Liver (tissue), 3 donors: ENCODE measurements at regions not wholly inside any gene's neighbourhood (a gene's known extent, or its start where the extent isn't known, plus 50 kb on each side); places are given as distances from the start of the nearest gene placed in this dataset.

Experiments used
- EGR1 ChIP-seq, 2 donors: IDR thresholded peaks; 2 replicates each; pipeline ENCODE4 v1.6.1; 2016 to 2018; ENCODE audit warnings: antibody characterized with exemption in 2 of 2, low read depth in 2 of 2
- FOXA1 ChIP-seq: IDR thresholded peaks from 2 replicates; pipeline ENCODE4 v1.6.1; 2016; ENCODE audit warnings: antibody characterized with exemption
- JUND ChIP-seq, 2 donors: IDR thresholded peaks; 2 replicates each; pipeline ENCODE4 v1.6.1; 2016; ENCODE audit warnings: antibody characterized with exemption in 2 of 2
- RAD21 ChIP-seq, 2 donors: IDR thresholded peaks; 2 replicates each; pipeline ENCODE4 v1.6.1; 2016; ENCODE audit warnings: antibody characterized with exemption in 2 of 2, mild to moderate bottlenecking in 2 of 2
- REST ChIP-seq: IDR thresholded peaks from 2 replicates; pipeline ENCODE4 v1.6.1; 2016; ENCODE audit warnings: antibody characterized with exemption, mild to moderate bottlenecking
- SP1 ChIP-seq: IDR thresholded peaks from 2 replicates; pipeline ENCODE4 v1.6.1; 2018; ENCODE audit warnings: antibody characterized with exemption, mild to moderate bottlenecking
- TAF1 ChIP-seq: conservative IDR thresholded peaks from 2 replicates; pipeline ENCODE4 v1.6.1; 2016; ENCODE audit warnings: antibody characterized with exemption, mild to moderate bottlenecking
- YY1 ChIP-seq: IDR thresholded peaks from 2 replicates; pipeline ENCODE4 v1.6.1; 2016; ENCODE audit warnings: antibody characterized with exemption, mild to moderate bottlenecking
- TF ChIP-seq, protein P1 (sequence below): fragments of 150-350 bp; IDR thresholded peaks from 2 replicates; pipeline ENCODE4 v1.5.1; 2017; ENCODE audit warnings: improper control_type of control experiment, low read depth, low read length; ENCODE audit not compliant: missing input control
- TF ChIP-seq, protein P2 (sequence below): IDR thresholded peaks from 2 replicates; pipeline ENCODE4 v1.6.1; 2016; ENCODE audit warnings: antibody characterized with exemption
- TF ChIP-seq, protein P3 (sequence below): IDR thresholded peaks from 2 replicates; pipeline ENCODE4 v1.6.1; 2016; ENCODE audit warnings: antibody characterized with exemption
- donor health status: healthy.
- donor health status: healthy.

- TF ChIP-seq, protein P1, sequence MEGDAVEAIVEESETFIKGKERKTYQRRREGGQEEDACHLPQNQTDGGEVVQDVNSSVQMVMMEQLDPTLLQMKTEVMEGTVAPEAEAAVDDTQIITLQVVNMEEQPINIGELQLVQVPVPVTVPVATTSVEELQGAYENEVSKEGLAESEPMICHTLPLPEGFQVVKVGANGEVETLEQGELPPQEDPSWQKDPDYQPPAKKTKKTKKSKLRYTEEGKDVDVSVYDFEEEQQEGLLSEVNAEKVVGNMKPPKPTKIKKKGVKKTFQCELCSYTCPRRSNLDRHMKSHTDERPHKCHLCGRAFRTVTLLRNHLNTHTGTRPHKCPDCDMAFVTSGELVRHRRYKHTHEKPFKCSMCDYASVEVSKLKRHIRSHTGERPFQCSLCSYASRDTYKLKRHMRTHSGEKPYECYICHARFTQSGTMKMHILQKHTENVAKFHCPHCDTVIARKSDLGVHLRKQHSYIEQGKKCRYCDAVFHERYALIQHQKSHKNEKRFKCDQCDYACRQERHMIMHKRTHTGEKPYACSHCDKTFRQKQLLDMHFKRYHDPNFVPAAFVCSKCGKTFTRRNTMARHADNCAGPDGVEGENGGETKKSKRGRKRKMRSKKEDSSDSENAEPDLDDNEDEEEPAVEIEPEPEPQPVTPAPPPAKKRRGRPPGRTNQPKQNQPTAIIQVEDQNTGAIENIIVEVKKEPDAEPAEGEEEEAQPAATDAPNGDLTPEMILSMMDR = no peak
- no peak for TF ChIP-seq REST
- TF ChIP-seq, protein P2, sequence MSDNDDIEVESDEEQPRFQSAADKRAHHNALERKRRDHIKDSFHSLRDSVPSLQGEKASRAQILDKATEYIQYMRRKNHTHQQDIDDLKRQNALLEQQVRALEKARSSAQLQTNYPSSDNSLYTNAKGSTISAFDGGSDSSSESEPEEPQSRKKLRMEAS = no peak
- no peak for TF ChIP-seq JUND (IDR thresholded peaks at IDR 0.05)
- no peak for TF ChIP-seq YY1
- no peak for TF ChIP-seq EGR1 (IDR thresholded peaks at IDR 0.05; ENCODE audit: low read depth in 2 of 2)
- no peak for TF ChIP-seq TAF1
- TF ChIP-seq RAD21 (IDR thresholded peaks at IDR 0.05) = no peak
- TF ChIP-seq, protein P3, sequence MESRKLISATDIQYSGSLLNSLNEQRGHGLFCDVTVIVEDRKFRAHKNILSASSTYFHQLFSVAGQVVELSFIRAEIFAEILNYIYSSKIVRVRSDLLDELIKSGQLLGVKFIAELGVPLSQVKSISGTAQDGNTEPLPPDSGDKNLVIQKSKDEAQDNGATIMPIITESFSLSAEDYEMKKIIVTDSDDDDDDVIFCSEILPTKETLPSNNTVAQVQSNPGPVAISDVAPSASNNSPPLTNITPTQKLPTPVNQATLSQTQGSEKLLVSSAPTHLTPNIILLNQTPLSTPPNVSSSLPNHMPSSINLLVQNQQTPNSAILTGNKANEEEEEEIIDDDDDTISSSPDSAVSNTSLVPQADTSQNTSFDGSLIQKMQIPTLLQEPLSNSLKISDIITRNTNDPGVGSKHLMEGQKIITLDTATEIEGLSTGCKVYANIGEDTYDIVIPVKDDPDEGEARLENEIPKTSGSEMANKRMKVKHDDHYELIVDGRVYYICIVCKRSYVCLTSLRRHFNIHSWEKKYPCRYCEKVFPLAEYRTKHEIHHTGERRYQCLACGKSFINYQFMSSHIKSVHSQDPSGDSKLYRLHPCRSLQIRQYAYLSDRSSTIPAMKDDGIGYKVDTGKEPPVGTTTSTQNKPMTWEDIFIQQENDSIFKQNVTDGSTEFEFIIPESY = no peak
- no peak for TF ChIP-seq SP1
- TF ChIP-seq FOXA1 = no peak
Observed at GRCh38 chr2:147714582-147714981, 130.2 kb upstream of the ACVR2A start.
